Non-pigmented ciliary epithelial cell (primary cell): ENCODE measurements at regions not wholly inside any gene's neighbourhood (a gene's known extent, or its start where the extent isn't known, plus 50 kb on each side); places are given as distances from the start of the nearest gene placed in this dataset.
"Not testable (repeated sequence)": the region's sequence is repeated elsewhere in the genome, so short reads cannot be mapped to it uniquely, and the experiment has no call there.

Experiments
- DNase-seq: peaks from one replicate; pipeline ENCODE4 v3.0.0-alpha.2; 2010; ENCODE audit warnings: low read depth

- no peak for DNase-seq
These were observed 74.9 kb upstream of the ABLIM1 start for GRCh38 chr10:114732931-114733330.

- DNase-seq: no peak
These were observed 77.9 kb upstream of the ABLIM1 start for GRCh38 chr10:114735946-114736345.

- no peak for DNase-seq
These were observed 77.9 kb upstream of the FHIP2A start for GRCh38 chr10:114743521-114744231.

- no peak for DNase-seq
These were observed 75.0 kb upstream of the FHIP2A start for GRCh38 chr10:114746531-114746930.

- DNase-seq: no peak
These were observed 73.3 kb upstream of the FHIP2A start for GRCh38 chr10:114748241-114748640.

- DNase-seq: no peak
These were observed 72.6 kb upstream of the FHIP2A start for GRCh38 chr10:114749014-114749413.

- no peak for DNase-seq
These were observed 72.1 kb upstream of the FHIP2A start for GRCh38 chr10:114749510-114749909.

- no peak for DNase-seq
These were observed 69.7 kb upstream of the FHIP2A start for GRCh38 chr10:114751856-114752255.

- not testable (repeated sequence) for DNase-seq
These were observed 69.0 kb upstream of the FHIP2A start for GRCh38 chr10:114752570-114752969.

- DNase-seq: no peak
These were observed 68.5 kb upstream of the FHIP2A start for GRCh38 chr10:114753126-114753525.

- no peak for DNase-seq
These were observed 66.9 kb upstream of the FHIP2A start for GRCh38 chr10:114754445-114755320.

- no peak for DNase-seq
These were observed 66.0 kb upstream of the FHIP2A start for GRCh38 chr10:114755537-114755936.

GRCh38 chr10:114758331-114758730 lies 63.2 kb upstream of the FHIP2A start:
- no peak for DNase-seq

GRCh38 chr10:114761205-114762193 lies 60.1 kb upstream of the FHIP2A start:
- DNase-seq: no peak

GRCh38 chr10:114762811-114763210 lies 58.8 kb upstream of the FHIP2A start:
- no peak for DNase-seq

- no peak for DNase-seq
These were observed 56.9 kb upstream of the FHIP2A start for GRCh38 chr10:114764656-114765055.

- DNase-seq: no peak
These were observed 55.1 kb upstream of the FHIP2A start for GRCh38 chr10:114766470-114766869.

GRCh38 chr10:114767101-114767985 lies 54.2 kb upstream of the FHIP2A start:
- DNase-seq: peak; percentile 36

GRCh38 chr10:114767986-114768821 lies 53.4 kb upstream of the FHIP2A start:
- DNase-seq: no peak

- DNase-seq: no peak
These were observed 51.6 kb upstream of the FHIP2A start for GRCh38 chr10:114770009-114770408.
